RWPE2 (cell line): ENCODE measurements at regions not wholly inside any gene's neighbourhood (a gene's known extent, or its start where the extent isn't known, plus 50 kb on each side); places are given as distances from the start of the nearest gene placed in this dataset.

ENCODE experiments used
- ATAC-seq: fragments of 200-7000 bp; cut with Tn5 transposase; 3 replicates; pipeline ENCODE4 v1.9.1; 2021; ENCODE audit warnings: low read depth
- DNase-seq: peaks from one replicate; pipeline ENCODE4 v3.0.0-alpha.2; 2020; ENCODE audit warnings: low spot score
- H3K27ac ChIP-seq: fragments of 450-650 bp; 2 replicates; pipeline ENCODE4 v1.5.1; 2017; ENCODE audit warnings: mild to moderate bottlenecking; ENCODE audit not compliant: poor library complexity, severe bottlenecking
- H3K27me3 ChIP-seq: fragments of 250-450 bp; sonication (Bioruptor Pico); 2 replicates; pipeline ENCODE4 v1.5.1; 2021; ENCODE audit warnings: mild to moderate bottlenecking, moderate library complexity; ENCODE audit not compliant: insufficient read depth, poor library complexity, severe bottlenecking
- H3K36me3 ChIP-seq: fragments of 250-450 bp; sonication (Bioruptor Pico); 2 replicates; pipeline ENCODE4 v1.5.1; 2020; ENCODE audit warnings: low read depth, mild to moderate bottlenecking, moderate library complexity
- H3K4me1 ChIP-seq: fragments of 250-450 bp; sonication (Bioruptor Pico); 2 replicates; pipeline ENCODE4 v1.5.1; 2021; ENCODE audit warnings: mild to moderate bottlenecking, moderate library complexity; ENCODE audit not compliant: insufficient read depth, poor library complexity, severe bottlenecking
- H3K4me3 ChIP-seq: fragments of 250-450 bp; sonication (Bioruptor Pico); 2 replicates; pipeline ENCODE4 v1.5.1; 2021; ENCODE audit warnings: mild to moderate bottlenecking, moderate library complexity; ENCODE audit not compliant: severe bottlenecking
- H3K9me3 ChIP-seq: fragments of 250-450 bp; sonication (Bioruptor Pico); 2 replicates; pipeline ENCODE4 v1.5.1; 2021; ENCODE audit warnings: mild to moderate bottlenecking, moderate library complexity; ENCODE audit not compliant: severe bottlenecking
- CTCF ChIP-seq: fragments of 450-650 bp; IDR thresholded peaks from one replicate; pipeline ENCODE4 v1.5.1; 2017; ENCODE audit warnings: mild to moderate bottlenecking, moderate library complexity; ENCODE audit not compliant: poor library complexity, severe bottlenecking

GRCh38 chr6:40903456-40903855 lies 135.6 kb downstream of the UNC5CL start:
- Histone ChIP-seq H3K4me1 (peaks cover 23% of the 10 kb centered on the region), H3K27me3 (no peaks in the 10 kb centered on the region), H3K4me3 (no peak overlapping the region), H3K9me3 (no peaks in the 10 kb centered on the region), H3K36me3 (no peaks in the 10 kb centered on the region), H3K27ac (no peak overlapping the region)
- TF ChIP-seq CTCF: no peak
- ATAC-seq (no peak), DNase-seq (no peak)

DNA sequence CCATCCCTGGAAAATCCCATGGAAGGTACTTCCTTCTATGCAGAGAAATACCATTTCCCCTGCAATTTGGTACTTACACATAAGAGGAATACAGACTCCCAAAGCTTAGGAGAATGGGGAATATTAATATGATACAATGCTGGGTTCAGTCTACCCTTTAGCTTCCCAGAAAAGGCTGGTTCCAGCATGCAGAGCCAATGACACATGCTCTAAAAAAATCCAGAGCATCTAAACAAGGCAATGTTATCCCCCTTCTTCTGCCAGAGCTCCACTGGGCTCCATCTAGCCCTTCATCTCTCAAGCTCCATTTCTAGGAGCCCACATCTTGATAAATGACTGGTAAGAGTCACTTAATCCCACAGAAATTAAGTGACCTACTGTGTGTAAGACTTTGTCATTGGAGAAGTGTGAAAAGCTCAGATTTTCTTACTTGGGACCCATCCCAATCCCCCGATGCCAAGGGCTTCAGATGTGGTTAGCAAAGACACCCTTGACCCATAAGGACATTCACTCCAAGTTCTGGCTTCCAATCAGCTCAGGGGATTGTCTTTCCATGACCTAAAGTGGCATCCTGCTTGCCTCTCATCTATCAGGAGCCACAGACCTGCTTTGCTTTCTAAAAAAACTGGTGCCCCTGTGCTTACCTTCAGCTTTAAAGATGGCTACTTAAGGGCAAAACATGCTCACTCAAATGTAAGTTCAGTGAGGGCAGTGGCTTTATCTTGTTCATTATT lies 137.5 kb downstream of the UNC5CL start:
- no peak for DNase-seq
- no peak for ATAC-seq
- Histone ChIP-seq H3K4me3 (no peak overlapping the region), H3K27ac (no peak overlapping the region), H3K4me1 (peaks cover 6% of the 10 kb centered on the region), H3K9me3 (no peaks in the 10 kb centered on the region), H3K36me3 (no peaks in the 10 kb centered on the region), H3K27me3 (no peaks in the 10 kb centered on the region)
- TF ChIP-seq CTCF: no peak

- Histone ChIP-seq H3K4me1 (no peaks in the 10 kb centered on the region), H3K27ac (no peak overlapping the region), H3K9me3 (no peaks in the 10 kb centered on the region), H3K4me3 (no peak overlapping the region), H3K36me3 (no peaks in the 10 kb centered on the region), H3K27me3 (no peaks in the 10 kb centered on the region)
- ATAC-seq: no peak
- no peak for DNase-seq
- TF ChIP-seq CTCF: no peak
Observed at GRCh38 chr6:40900791-40901190, 138.2 kb downstream of the UNC5CL start.

GRCh38 chr6:40899684-40900155 lies 139.3 kb downstream of the UNC5CL start:
- TF ChIP-seq CTCF: no peak
- ATAC-seq (no peak), DNase-seq (no peak)
- Histone ChIP-seq H3K36me3 (no peaks in the 10 kb centered on the region), H3K27ac (no peak overlapping the region), H3K27me3 (no peaks in the 10 kb centered on the region), H3K9me3 (no peaks in the 10 kb centered on the region), H3K4me1 (no peaks in the 10 kb centered on the region), H3K4me3 (no peak overlapping the region)

DNA sequence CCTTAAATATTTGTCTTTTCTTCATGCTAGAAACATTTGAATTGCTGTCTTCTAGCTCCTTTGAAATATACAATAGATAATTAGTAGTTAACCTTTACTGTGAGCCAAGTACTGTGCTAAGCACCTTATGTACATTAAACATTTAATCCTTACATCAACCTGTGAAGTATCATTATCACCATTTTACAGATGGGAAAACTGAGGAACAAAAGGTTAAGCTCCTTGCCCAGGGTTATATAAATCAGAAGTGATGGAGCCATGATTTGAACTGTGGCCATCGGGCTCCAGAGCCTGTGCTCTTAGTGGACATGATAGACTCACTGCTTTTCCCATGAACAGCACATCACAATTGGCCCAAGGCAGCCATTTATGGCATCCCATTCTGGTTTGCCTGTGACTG lies 140.9 kb downstream of the UNC5CL start:
- Histone ChIP-seq H3K27me3 (no peaks in the 10 kb centered on the region), H3K4me3 (no peak overlapping the region), H3K27ac (no peak overlapping the region), H3K36me3 (no peaks in the 10 kb centered on the region), H3K9me3 (no peaks in the 10 kb centered on the region), H3K4me1 (no peaks in the 10 kb centered on the region)
- TF ChIP-seq CTCF: no peak
- DNase-seq (no peak), ATAC-seq (no peak)
